ENCODE measurements at regions not wholly inside any gene's neighbourhood (a gene's known extent, or its start where the extent isn't known, plus 50 kb on each side); places are given as distances from the start of the nearest gene placed in this dataset.

GRCh38 chr4:177177541-177178081, 132.1 kb upstream of the NEIL3 start:
- TF ChIP-seq POLR2A (IDR thresholded peaks at IDR 0.05), result no peak
- Histone ChIP-seq H3K9me3 (no peaks in the 10 kb centered on the region), H3K36me3 (no peaks in the 10 kb centered on the region), H3K27ac (no peak overlapping the region), H3K4me1 (peaks cover 0 to 5% (median 0%) of the 10 kb centered on the region in 12 donors), H3K27me3 (no peaks in the 10 kb centered on the region), H3K4me3 (no peak overlapping the region)
- no peak for ATAC-seq
- no peak for DNase-seq
- intact Hi-C loops (cut with DNase I), result no loop called here
- WGBS, 4 donors, result 57 to 73% (median 66%) methylated on average over 1 of the region's 1 CpG

- no peaks in the 10 kb centered on the region for H3K36me3 ChIP-seq
- H3K4me3 ChIP-seq, result no peak overlapping the region
- no peak for DNase-seq
- no peaks in the 10 kb centered on the region for H3K9me3 ChIP-seq
- H3K27me3 ChIP-seq, result no peaks in the 10 kb centered on the region
- no peak for TF ChIP-seq POLR2A (IDR thresholded peaks at IDR 0.05)
- TF ChIP-seq, protein P1, sequence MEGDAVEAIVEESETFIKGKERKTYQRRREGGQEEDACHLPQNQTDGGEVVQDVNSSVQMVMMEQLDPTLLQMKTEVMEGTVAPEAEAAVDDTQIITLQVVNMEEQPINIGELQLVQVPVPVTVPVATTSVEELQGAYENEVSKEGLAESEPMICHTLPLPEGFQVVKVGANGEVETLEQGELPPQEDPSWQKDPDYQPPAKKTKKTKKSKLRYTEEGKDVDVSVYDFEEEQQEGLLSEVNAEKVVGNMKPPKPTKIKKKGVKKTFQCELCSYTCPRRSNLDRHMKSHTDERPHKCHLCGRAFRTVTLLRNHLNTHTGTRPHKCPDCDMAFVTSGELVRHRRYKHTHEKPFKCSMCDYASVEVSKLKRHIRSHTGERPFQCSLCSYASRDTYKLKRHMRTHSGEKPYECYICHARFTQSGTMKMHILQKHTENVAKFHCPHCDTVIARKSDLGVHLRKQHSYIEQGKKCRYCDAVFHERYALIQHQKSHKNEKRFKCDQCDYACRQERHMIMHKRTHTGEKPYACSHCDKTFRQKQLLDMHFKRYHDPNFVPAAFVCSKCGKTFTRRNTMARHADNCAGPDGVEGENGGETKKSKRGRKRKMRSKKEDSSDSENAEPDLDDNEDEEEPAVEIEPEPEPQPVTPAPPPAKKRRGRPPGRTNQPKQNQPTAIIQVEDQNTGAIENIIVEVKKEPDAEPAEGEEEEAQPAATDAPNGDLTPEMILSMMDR (IDR thresholded peaks at IDR 0.05), result no peak
- no peak for ATAC-seq
- intact Hi-C loops (cut with DNase I), result no loop called here
- H3K27ac ChIP-seq, result no peak overlapping the region
- peaks cover 0 to 5% (median 0%) of the 10 kb centered on the region in 12 donors for H3K4me1 ChIP-seq
- 49 to 52% (median 50%) methylated on average over 1 of the region's 1 CpG for WGBS, 4 donors
These were observed 131.4 kb upstream of the NEIL3 start for GRCh38 chr4:177178246-177178645.

DNA sequence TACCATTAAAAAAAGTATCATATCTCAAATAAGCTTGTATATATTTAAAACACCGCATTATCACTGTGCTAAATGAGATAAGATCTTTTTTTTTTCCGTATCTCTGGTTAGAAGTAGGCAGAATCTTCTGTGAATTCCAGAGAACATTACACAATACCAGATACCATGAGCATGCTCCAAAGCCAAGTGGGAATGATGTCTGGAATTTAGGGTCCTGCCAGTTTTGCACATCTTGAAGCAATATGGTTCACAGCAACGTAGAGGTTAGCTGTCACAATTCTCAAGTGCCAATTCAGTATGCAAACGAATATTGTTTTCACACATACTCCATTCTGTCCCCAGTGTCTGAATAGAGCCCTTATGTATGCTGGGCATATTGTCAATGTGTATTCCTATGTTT, 127.5 kb upstream of the NEIL3 start:
- DNase-seq (no peak), ATAC-seq (no peak)
- Histone ChIP-seq H3K27me3 (no peaks in the 10 kb centered on the region), H3K36me3 (no peaks in the 10 kb centered on the region), H3K4me3 (no peak overlapping the region), H3K9me3 (no peaks in the 10 kb centered on the region), H3K27ac (no peak overlapping the region), H3K4me1 (peaks cover 0 to 5% (median 0%) of the 10 kb centered on the region in 12 donors)
- TF ChIP-seq, protein P1 (IDR thresholded peaks at IDR 0.05), result no peak
- TF ChIP-seq POLR2A (IDR thresholded peaks at IDR 0.05), result no peak
- intact Hi-C loops (cut with DNase I), result no loop called here
- 40 to 46% (median 42%) methylated on average over 4 of the region's 4 CpGs for WGBS, 4 donors

- Histone ChIP-seq H3K27ac (no peak overlapping the region), H3K27me3 (no peaks in the 10 kb centered on the region), H3K4me3 (no peak overlapping the region), H3K36me3 (no peaks in the 10 kb centered on the region), H3K4me1 (peaks cover 0 to 5% (median 0%) of the 10 kb centered on the region in 12 donors), H3K9me3 (no peaks in the 10 kb centered on the region)
- WGBS, 4 donors, result 76 to 85% (median 81%) methylated on average over 1 of the region's 1 CpG
- ATAC-seq (no peak), DNase-seq (no peak)
- TF ChIP-seq, protein P1 (IDR thresholded peaks at IDR 0.05), result no peak
- no peak for TF ChIP-seq POLR2A (IDR thresholded peaks at IDR 0.05)
- intact Hi-C loops (cut with DNase I), result no loop called here
These were observed 126.9 kb upstream of the NEIL3 start for GRCh38 chr4:177182728-177183127.

DNA sequence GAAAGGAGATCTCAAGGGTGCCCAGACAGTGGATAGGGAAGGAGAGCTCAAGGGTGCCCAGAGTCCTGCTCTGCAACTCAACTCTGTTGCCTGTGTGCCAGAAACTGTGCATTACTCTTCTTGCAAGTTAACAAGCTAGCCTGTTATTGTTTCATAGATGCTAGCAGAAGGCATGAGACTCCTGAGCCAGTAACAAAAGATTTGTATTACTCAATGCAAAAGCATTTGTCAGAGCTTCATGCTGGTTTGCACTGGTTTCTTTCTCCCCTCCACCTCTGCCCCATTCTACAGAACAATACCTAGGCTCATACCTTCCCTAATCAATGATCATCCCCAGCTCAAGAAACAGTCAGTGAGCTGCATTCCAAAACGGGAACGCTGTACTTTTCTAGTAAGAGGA, 124.5 kb upstream of the NEIL3 start:
- H3K9me3 ChIP-seq, result no peaks in the 10 kb centered on the region
- H3K4me1 ChIP-seq, result no peaks in the 10 kb centered on the region
- TF ChIP-seq POLR2A (IDR thresholded peaks at IDR 0.05), result no peak
- TF ChIP-seq, protein P1 (IDR thresholded peaks at IDR 0.05), result no peak
- H3K36me3 ChIP-seq, result no peaks in the 10 kb centered on the region
- no peaks in the 10 kb centered on the region for H3K27me3 ChIP-seq
- no peak for DNase-seq
- WGBS, 4 donors, result 69 to 77% (median 73%) methylated on average over 2 of the region's 2 CpGs
- H3K4me3 ChIP-seq, result no peak overlapping the region
- H3K27ac ChIP-seq, result no peak overlapping the region
- no peak for ATAC-seq
- intact Hi-C loops (cut with DNase I), result no loop called here

Measured in heart left ventricle (tissue), 16 donors.